Stimulated activated CD4-positive, alpha-beta T cell treated with anti-CD3 and anti-CD28 coated beads, Interleukin-12 subunit alpha, Interleukin-12 subunit beta, amount 100 ng/mL, for 4 hours (primary cell): ENCODE measurements at regions not wholly inside any gene's neighbourhood (a gene's known extent, or its start where the extent isn't known, plus 50 kb on each side); places are given as distances from the start of the nearest gene placed in this dataset.
"Not testable (repeated sequence)": the region's sequence is repeated elsewhere in the genome, so short reads cannot be mapped to it uniquely, and the experiment has no call there.

Source experiments
- DNase-seq: peaks from one replicate; pipeline ENCODE4 v3.0.0-alpha.2; 2020

- DNase-seq, result no peak
These were observed 89.0 kb upstream of the MLN start for GRCh38 chr6:33892581-33893346.

GRCh38 chr6:33888664-33889200 lies 84.9 kb upstream of the MLN start:
- DNase-seq, result no peak

GRCh38 chr6:33888183-33888582 lies 84.4 kb upstream of the MLN start:
- no peak for DNase-seq

- DNase-seq, result no peak
These were observed 82.9 kb upstream of the MLN start for GRCh38 chr6:33886673-33887144.

GRCh38 chr6:33885132-33886057 lies 81.6 kb upstream of the MLN start:
- DNase-seq, result no peak

- DNase-seq, result not testable (repeated sequence)
These were observed 79.8 kb upstream of the MLN start for GRCh38 chr6:33883621-33884020.

- DNase-seq, result no peak
These were observed 78.4 kb upstream of the MLN start for GRCh38 chr6:33882154-33882553.

GRCh38 chr6:33880766-33881165 lies 77.0 kb upstream of the MLN start:
- no peak for DNase-seq

GRCh38 chr6:33880104-33880678 lies 76.4 kb upstream of the MLN start:
- no peak for DNase-seq

- no peak for DNase-seq
These were observed 74.8 kb upstream of the MLN start for GRCh38 chr6:33878562-33878961.

- no peak for DNase-seq
These were observed 74.3 kb upstream of the MLN start for GRCh38 chr6:33877982-33878535.

- DNase-seq, result no peak
These were observed 71.9 kb upstream of the MLN start for GRCh38 chr6:33875696-33876095.

- no peak for DNase-seq
These were observed 71.4 kb upstream of the MLN start for GRCh38 chr6:33875141-33875581.

GRCh38 chr6:33874136-33874760 lies 70.4 kb upstream of the MLN start:
- no peak for DNase-seq

- DNase-seq, result no peak
These were observed 69.0 kb upstream of the MLN start for GRCh38 chr6:33872761-33873160.

- no peak for DNase-seq
These were observed 66.1 kb upstream of the MLN start for GRCh38 chr6:33869826-33870423.

GRCh38 chr6:33869121-33869520 lies 65.3 kb upstream of the MLN start:
- no peak for DNase-seq

- DNase-seq, result no peak
These were observed 64.3 kb upstream of the MLN start for GRCh38 chr6:33868141-33868540.

GRCh38 chr6:33865478-33866077 lies 61.8 kb upstream of the MLN start:
- no peak for DNase-seq

GRCh38 chr6:33863723-33864440 lies 60.1 kb upstream of the MLN start:
- no peak for DNase-seq

GRCh38 chr6:33863084-33863483 lies 59.3 kb upstream of the MLN start:
- no peak for DNase-seq
